DOHH2 (cell line): ENCODE measurements at regions not wholly inside any gene's neighbourhood (a gene's known extent, or its start where the extent isn't known, plus 50 kb on each side); places are given as distances from the start of the nearest gene placed in this dataset.
"Not testable (repeated sequence)": the region's sequence is repeated elsewhere in the genome, so short reads cannot be mapped to it uniquely, and the experiment has no call there.

Experiments used
- H3F3A ChIP-seq: fragments of 200-600 bp; sonication (generic), shearing (Covaris generic); 2 replicates; pipeline ENCODE4 v1.6.0; 2016; ENCODE audit warnings: antibody characterized with exemption, mild to moderate bottlenecking; ENCODE audit not compliant: control insufficient read depth, insufficient read depth
- H3K27ac ChIP-seq: fragments of 200-600 bp; sonication (generic); 2 replicates; pipeline ENCODE4 v1.5.1; 2014; ENCODE audit warnings: low read depth, mild to moderate bottlenecking, low read length, moderate library complexity
- H3K27me3 ChIP-seq: fragments of 200-600 bp; sonication (generic); 2 replicates; pipeline ENCODE4 v1.6.1; 2014; ENCODE audit warnings: mild to moderate bottlenecking, low read length, mixed read lengths; ENCODE audit not compliant: control insufficient read depth
- H3K36me3 ChIP-seq: fragments of 200-600 bp; sonication (generic); 2 replicates; pipeline ENCODE4 v1.6.1; 2014; ENCODE audit warnings: mild to moderate bottlenecking, low read length, moderate library complexity, mixed read lengths; ENCODE audit not compliant: control insufficient read depth
- H3K4me1 ChIP-seq: fragments of 200-600 bp; sonication (generic); 2 replicates; pipeline ENCODE4 v1.6.1; 2014; ENCODE audit warnings: mild to moderate bottlenecking, low read length, mixed read lengths; ENCODE audit not compliant: control insufficient read depth
- H3K4me2 ChIP-seq: fragments of 200-600 bp; sonication (generic); 2 replicates; pipeline ENCODE4 v1.6.0; 2014; ENCODE audit warnings: mild to moderate bottlenecking, low read length, moderate library complexity
- H3K4me3 ChIP-seq: fragments of 200-600 bp; sonication (generic); 2 replicates; pipeline ENCODE4 v1.5.1; 2014; ENCODE audit warnings: mild to moderate bottlenecking, low read length, mixed read lengths
- H3K79me2 ChIP-seq: fragments of 200-600 bp; sonication (generic); 2 replicates; pipeline ENCODE4 v1.6.1; 2014; ENCODE audit warnings: mild to moderate bottlenecking, low read length, mixed read lengths; ENCODE audit not compliant: control insufficient read depth
- H3K9me2 ChIP-seq: fragments of 200-600 bp; sonication (generic); replicated peaks from 2 replicates; pipeline ENCODE4 v1.6.1; 2014; ENCODE audit warnings: mild to moderate bottlenecking, low read length, mixed read lengths; ENCODE audit not compliant: control insufficient read depth
- H3K9me3 ChIP-seq: fragments of 200-600 bp; sonication (generic); 2 replicates; pipeline ENCODE4 v1.6.1; 2014; ENCODE audit warnings: antibody characterized with exemption, low read length, mixed read lengths; ENCODE audit not compliant: control insufficient read depth, insufficient read depth
- H4K20me1 ChIP-seq: fragments of 200-600 bp; sonication (generic); 2 replicates; pipeline ENCODE4 v1.6.0; 2014; ENCODE audit warnings: low read depth, mild to moderate bottlenecking, antibody characterized with exemption, low read length, moderate library complexity; ENCODE audit not compliant: control insufficient read depth, insufficient read depth
- EZH2phosphoT487 ChIP-seq: fragments of 200-600 bp; sonication (generic); IDR thresholded peaks from 2 replicates; pipeline ENCODE4 v1.6.1; 2017; ENCODE audit warnings: borderline replicate concordance, mild to moderate bottlenecking, antibody characterized with exemption, low read length, moderate library complexity, mixed read lengths
- TF ChIP-seq, protein P1 (sequence below): fragments of 200-600 bp; sonication (generic); IDR thresholded peaks from one replicate; pipeline ENCODE4 v1.5.1; 2014; ENCODE audit warnings: antibody characterized with exemption, mild to moderate bottlenecking, low read depth, low read length; ENCODE audit not compliant: poor library complexity, severe bottlenecking

DNA sequence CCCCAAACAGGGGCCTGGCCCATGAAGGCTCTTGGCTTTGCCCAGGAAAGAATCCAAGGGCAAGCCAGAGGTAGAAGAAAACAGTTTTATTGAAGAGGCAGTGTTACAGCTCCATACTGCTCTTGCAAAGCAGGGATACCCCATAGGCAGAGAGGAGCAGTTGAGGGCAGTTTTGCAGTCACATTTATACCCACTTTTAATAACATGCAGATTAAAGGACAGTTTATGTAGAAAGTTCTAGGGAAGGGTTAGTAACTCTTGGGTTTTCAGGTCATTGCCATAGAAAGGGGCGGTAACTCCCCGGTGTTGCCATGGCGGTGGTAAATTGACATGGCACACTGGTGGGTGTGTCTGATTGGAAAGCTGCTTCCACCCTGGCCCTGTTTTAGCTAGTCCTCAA is 80.5 kb upstream of the GNAZ start:
- Histone ChIP-seq H3K4me2 (no peak overlapping the region), H3K27ac (no peak overlapping the region), H3K4me3 (no peak overlapping the region), H3K36me3 (no peaks in the 10 kb centered on the region), H4K20me1 (no peaks in the 10 kb centered on the region), H3K9me2 (no peaks in the 10 kb centered on the region), H3K4me1 (peaks cover 4% of the 10 kb centered on the region), H3K79me2 (no peaks in the 10 kb centered on the region), H3K9me3 (no peaks in the 10 kb centered on the region), H3F3A (peaks cover under 1% of the 10 kb centered on the region; the same call in 1 of the 2 replicates), H3K27me3 (no peaks in the 10 kb centered on the region)
- TF ChIP-seq, protein P1, sequence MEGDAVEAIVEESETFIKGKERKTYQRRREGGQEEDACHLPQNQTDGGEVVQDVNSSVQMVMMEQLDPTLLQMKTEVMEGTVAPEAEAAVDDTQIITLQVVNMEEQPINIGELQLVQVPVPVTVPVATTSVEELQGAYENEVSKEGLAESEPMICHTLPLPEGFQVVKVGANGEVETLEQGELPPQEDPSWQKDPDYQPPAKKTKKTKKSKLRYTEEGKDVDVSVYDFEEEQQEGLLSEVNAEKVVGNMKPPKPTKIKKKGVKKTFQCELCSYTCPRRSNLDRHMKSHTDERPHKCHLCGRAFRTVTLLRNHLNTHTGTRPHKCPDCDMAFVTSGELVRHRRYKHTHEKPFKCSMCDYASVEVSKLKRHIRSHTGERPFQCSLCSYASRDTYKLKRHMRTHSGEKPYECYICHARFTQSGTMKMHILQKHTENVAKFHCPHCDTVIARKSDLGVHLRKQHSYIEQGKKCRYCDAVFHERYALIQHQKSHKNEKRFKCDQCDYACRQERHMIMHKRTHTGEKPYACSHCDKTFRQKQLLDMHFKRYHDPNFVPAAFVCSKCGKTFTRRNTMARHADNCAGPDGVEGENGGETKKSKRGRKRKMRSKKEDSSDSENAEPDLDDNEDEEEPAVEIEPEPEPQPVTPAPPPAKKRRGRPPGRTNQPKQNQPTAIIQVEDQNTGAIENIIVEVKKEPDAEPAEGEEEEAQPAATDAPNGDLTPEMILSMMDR, result no peak

DNA sequence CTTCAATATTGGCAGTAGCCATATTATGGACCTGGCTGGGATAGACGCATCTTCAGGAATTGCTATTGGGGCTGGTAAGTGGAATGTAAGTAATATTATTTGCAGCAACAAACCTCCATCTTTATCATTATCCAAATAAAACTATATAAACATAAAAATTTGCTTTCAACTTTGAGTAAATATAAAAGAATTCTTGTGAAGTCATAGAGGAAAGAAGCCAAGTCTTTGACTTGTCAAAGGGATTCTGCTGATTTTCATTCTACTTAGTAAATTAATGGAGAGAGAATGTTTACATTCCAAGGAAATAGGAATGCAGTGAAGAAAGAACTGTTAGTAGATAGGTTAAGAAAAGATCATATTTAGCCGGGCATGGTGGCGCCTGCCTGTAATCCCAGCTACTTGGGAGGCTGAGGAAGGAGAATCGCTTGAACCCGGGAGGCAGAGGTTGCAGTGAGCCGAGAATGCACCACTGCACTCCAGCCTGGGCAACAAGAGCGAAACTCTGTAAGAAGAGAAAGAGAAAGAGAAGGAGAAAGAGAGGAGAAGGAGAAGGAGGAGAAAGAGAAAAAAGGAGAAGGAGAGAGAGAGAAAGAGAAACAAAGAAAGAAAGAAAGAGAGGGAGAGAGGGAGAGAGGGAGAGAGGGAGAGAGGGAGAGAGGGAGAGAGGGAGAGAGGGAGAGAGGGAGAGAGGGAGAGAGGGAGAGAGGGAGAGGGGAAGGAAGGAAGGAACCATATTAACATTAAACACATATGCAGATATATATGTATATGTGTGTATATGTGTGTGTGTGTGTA is 79.4 kb upstream of the GNAZ start:
- H3K79me2 ChIP-seq, H3K36me3 ChIP-seq, H3K9me3 ChIP-seq, H3K27me3 ChIP-seq, H3K9me2 ChIP-seq, H3K4me3 ChIP-seq, H3F3A ChIP-seq, H3K4me2 ChIP-seq, H4K20me1 ChIP-seq, H3K27ac ChIP-seq: not testable (repeated sequence)
- H3K4me1 ChIP-seq, result peaks cover 14% of the 10 kb centered on the region

DNA sequence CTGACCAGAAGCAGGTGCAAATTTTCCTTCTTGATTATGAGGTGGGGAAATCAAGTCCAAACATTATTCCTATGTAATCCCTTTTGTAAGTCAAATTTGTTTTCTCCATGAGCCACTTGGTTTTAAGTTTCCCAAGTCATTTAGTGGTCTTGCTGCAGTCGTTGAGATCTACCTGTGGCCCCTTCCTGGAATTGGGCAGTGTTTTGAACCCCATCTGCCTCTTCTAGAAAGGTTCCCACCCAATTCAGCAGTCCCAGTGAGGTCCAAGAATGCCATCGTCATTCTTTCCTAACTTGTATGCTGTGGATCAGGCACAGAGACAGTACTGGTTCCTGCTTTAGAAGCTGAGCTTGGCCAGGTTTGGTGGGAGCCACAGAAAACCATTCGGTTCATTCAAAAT is 77.8 kb upstream of the GNAZ start:
- Histone ChIP-seq H3K4me3 (no peak overlapping the region), H3K36me3 (no peaks in the 10 kb centered on the region), H3F3A (peaks cover 3% of the 10 kb centered on the region; the same call in 1 of the 2 replicates), H3K4me1 (peaks cover 16% of the 10 kb centered on the region), H3K79me2 (no peaks in the 10 kb centered on the region), H3K27ac (no peak overlapping the region), H3K9me2 (no peaks in the 10 kb centered on the region), H3K9me3 (peaks cover 8% of the 10 kb centered on the region; the same call in 1 of the 2 replicates), H4K20me1 (no peaks in the 10 kb centered on the region), H3K27me3 (no peaks in the 10 kb centered on the region), H3K4me2 (no peak overlapping the region)
- TF ChIP-seq, protein P1, result no peak
- TF ChIP-seq EZH2phosphoT487, result no peak

DNA sequence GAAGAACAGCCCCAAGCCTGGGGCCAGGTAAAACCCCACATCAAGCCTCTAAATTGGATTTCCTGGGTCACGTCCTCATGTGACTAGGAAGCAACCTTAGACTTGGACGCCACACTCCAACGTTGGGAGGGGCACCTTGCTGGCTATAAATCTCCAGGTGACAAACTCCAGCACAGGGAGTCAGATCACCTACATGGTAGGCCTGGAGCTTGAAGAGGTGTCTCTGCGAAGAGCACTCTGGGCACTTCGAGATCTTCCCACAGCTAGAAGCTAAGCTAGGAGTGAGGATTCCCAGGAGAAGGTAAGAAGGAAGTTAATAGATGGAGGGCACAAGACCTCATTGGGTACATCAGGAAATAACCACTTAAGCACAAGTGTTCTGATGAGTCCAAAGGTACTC is 77.1 kb upstream of the GNAZ start:
- Histone ChIP-seq H4K20me1 (no peaks in the 10 kb centered on the region), H3K4me3 (no peak overlapping the region), H3K27ac (no peak overlapping the region), H3K36me3 (no peaks in the 10 kb centered on the region), H3K27me3 (no peaks in the 10 kb centered on the region), H3K79me2 (no peaks in the 10 kb centered on the region), H3K9me3 (peaks cover 12% of the 10 kb centered on the region; the same call in 1 of the 2 replicates), H3K4me2 (no peak overlapping the region), H3K4me1 (peaks cover 16% of the 10 kb centered on the region), H3K9me2 (no peaks in the 10 kb centered on the region), H3F3A (peaks cover 3% of the 10 kb centered on the region; the same call in 1 of the 2 replicates)
- TF ChIP-seq EZH2phosphoT487, result no peak
- TF ChIP-seq, protein P1, result no peak
